H9 (cell line): ENCODE measurements at regions not wholly inside any gene's neighbourhood (a gene's known extent, or its start where the extent isn't known, plus 50 kb on each side); places are given as distances from the start of the nearest gene placed in this dataset.
"Not testable (repeated sequence)": the region's sequence is repeated elsewhere in the genome, so short reads cannot be mapped to it uniquely, and the experiment has no call there.

Source experiments
- DNase-seq: peaks from one replicate; pipeline ENCODE4 v3.0.0-alpha.2; 2017
- H2AFZ ChIP-seq: one replicate; pipeline ENCODE4 v1.6.1; 2013; ENCODE audit warnings: mild to moderate bottlenecking, low read length, control low read depth, moderate library complexity
- H2AK5ac ChIP-seq: 2 replicates; pipeline ENCODE4 v1.6.1; 2013; ENCODE audit warnings: low read length, control low read depth, mixed read lengths; ENCODE audit not compliant: insufficient read length
- H2BK120ac ChIP-seq: one replicate; pipeline ENCODE4 v1.6.1; 2013; ENCODE audit warnings: low read depth, mild to moderate bottlenecking, low read length, control low read depth, inconsistent platforms; ENCODE audit not compliant: poor library complexity, severe bottlenecking
- H2BK12ac ChIP-seq: 2 replicates; pipeline ENCODE4 v1.6.1; 2013; ENCODE audit warnings: low read length, control low read depth, mixed read lengths, low read depth; ENCODE audit not compliant: insufficient read length
- H2BK15ac ChIP-seq: 2 replicates; pipeline ENCODE4 v1.6.1; 2013; ENCODE audit warnings: low read depth, low read length, control low read depth
- H2BK20ac ChIP-seq: one replicate; pipeline ENCODE4 v1.6.1; 2013; ENCODE audit warnings: low read depth, mild to moderate bottlenecking, low read length, control low read depth, inconsistent platforms; ENCODE audit not compliant: poor library complexity, severe bottlenecking
- H2BK5ac ChIP-seq: 2 replicates; pipeline ENCODE4 v1.6.1; 2013; ENCODE audit warnings: low read length, control low read depth, mixed read lengths; ENCODE audit not compliant: insufficient read length
- H3K14ac ChIP-seq: 2 replicates; pipeline ENCODE4 v1.6.1; 2013; ENCODE audit warnings: low read length, control low read depth; ENCODE audit not compliant: insufficient read depth
- H3K18ac ChIP-seq: 2 replicates; pipeline ENCODE4 v1.6.1; 2013; ENCODE audit warnings: low read depth, mild to moderate bottlenecking, mixed read lengths, low read length, control low read depth; ENCODE audit not compliant: insufficient read length
- H3K23ac ChIP-seq: 2 replicates; pipeline ENCODE4 v1.6.1; 2013; ENCODE audit warnings: low read length, control low read depth, mixed read lengths, low read depth; ENCODE audit not compliant: insufficient read length
- H3K23me2 ChIP-seq: 2 replicates; pipeline ENCODE4 v1.6.1; 2013; ENCODE audit warnings: low read depth, mild to moderate bottlenecking, mixed read lengths, low read length, control low read depth; ENCODE audit not compliant: insufficient read length, poor library complexity, severe bottlenecking
- H3K27ac ChIP-seq: 2 replicates; pipeline ENCODE4 v1.5.1; 2013; ENCODE audit warnings: low read length, control low read depth, mixed read lengths, low read depth; ENCODE audit not compliant: insufficient read length
- H3K27me3 ChIP-seq: 2 replicates; pipeline ENCODE4 v1.6.1; 2013; ENCODE audit warnings: low read length, control low read depth, inconsistent platforms; ENCODE audit not compliant: insufficient read depth
- H3K4ac ChIP-seq: 2 replicates; pipeline ENCODE4 v1.6.1; 2013; ENCODE audit warnings: low read depth, mild to moderate bottlenecking, control low read depth, inconsistent platforms, low read length, moderate library complexity
- H3K4me1 ChIP-seq: 2 replicates; pipeline ENCODE4 v1.6.1; 2013; ENCODE audit warnings: low read length, control low read depth, inconsistent platforms; ENCODE audit not compliant: insufficient read depth
- H3K4me2 ChIP-seq: 2 replicates; pipeline ENCODE4 v1.6.1; 2013; ENCODE audit warnings: low read length, control low read depth, mixed read lengths; ENCODE audit not compliant: insufficient read length, insufficient read depth
- H3K56ac ChIP-seq: 2 replicates; pipeline ENCODE4 v1.6.1; 2013; ENCODE audit warnings: low read depth, mild to moderate bottlenecking, mixed read lengths, low read length, control low read depth; ENCODE audit not compliant: insufficient read length
- H3K79me1 ChIP-seq: 2 replicates; pipeline ENCODE4 v1.6.1; 2013; ENCODE audit warnings: low read depth, mild to moderate bottlenecking, moderate library complexity, low read length, control low read depth, inconsistent platforms; ENCODE audit not compliant: insufficient read depth, poor library complexity, severe bottlenecking
- H3K79me2 ChIP-seq: 2 replicates; pipeline ENCODE4 v1.6.1; 2013; ENCODE audit warnings: low read length, control low read depth, inconsistent platforms; ENCODE audit not compliant: insufficient read depth
- H3K9ac ChIP-seq: 2 replicates; pipeline ENCODE4 v1.6.1; 2013; ENCODE audit warnings: low read length, control low read depth, mixed read lengths; ENCODE audit not compliant: insufficient read length; ENCODE audit errors: extremely low read depth
- H3K9me3 ChIP-seq: one replicate; pipeline ENCODE4 v1.6.1; 2013; ENCODE audit warnings: low read depth, low read length, inconsistent platforms; ENCODE audit not compliant: control insufficient read depth
- H3T11ph ChIP-seq: one replicate; pipeline ENCODE4 v1.6.1; 2013; ENCODE audit warnings: mild to moderate bottlenecking, low read length, control low read depth, inconsistent platforms
- H4K20me1 ChIP-seq: one replicate; pipeline ENCODE4 v1.6.1; 2013; ENCODE audit not compliant: control insufficient read depth, insufficient read length, insufficient read depth
- H4K5ac ChIP-seq: 2 replicates; pipeline ENCODE4 v1.6.1; 2013; ENCODE audit warnings: low read depth, mild to moderate bottlenecking, mixed read lengths, low read length, control low read depth; ENCODE audit not compliant: insufficient read length
- H4K8ac ChIP-seq: replicated peaks from 2 replicates; pipeline ENCODE4 v1.6.1; 2013; ENCODE audit warnings: low read length, control low read depth, mixed read lengths, low read depth; ENCODE audit not compliant: insufficient read length
- H4K91ac ChIP-seq: 2 replicates; pipeline ENCODE4 v1.6.1; 2013; ENCODE audit warnings: low read depth, mild to moderate bottlenecking, moderate library complexity, mixed read lengths, low read length, control low read depth; ENCODE audit not compliant: insufficient read length
- H3K27ac Mint-ChIP-seq, 3 experiments: 2 replicates in 2 of 3; 3 replicates in 1 of 3; pipeline ENCODE4 v1.8.0; 2020 to 2021; ENCODE audit warnings: mixed read lengths in 3 of 3, mild to moderate bottlenecking in 1 of 3, moderate library complexity in 1 of 3
- H3K27me3 Mint-ChIP-seq: 2 replicates; pipeline ENCODE4 v1.8.0; 2021; ENCODE audit warnings: low read depth, mild to moderate bottlenecking, moderate library complexity, mixed read lengths
- H3K36me3 Mint-ChIP-seq, 3 experiments: 2 replicates in 2 of 3; 3 replicates in 1 of 3; pipeline ENCODE4 v1.8.0; 2020 to 2021; ENCODE audit warnings: low read depth in 3 of 3, mixed read lengths in 3 of 3; ENCODE audit not compliant: insufficient read depth in 1 of 3
- H3K4me1 Mint-ChIP-seq, 2 experiments: 2 replicates each; pipeline ENCODE4 v1.8.0; 2020; ENCODE audit warnings: mixed read lengths in 2 of 2
- H3K4me3 Mint-ChIP-seq, 2 experiments: 2 replicates in 1 of 2; 3 replicates in 1 of 2; pipeline ENCODE4 v1.8.0; 2020 to 2021; ENCODE audit warnings: mild to moderate bottlenecking in 2 of 2, mixed read lengths in 2 of 2, moderate library complexity in 1 of 2
- H3K9me3 Mint-ChIP-seq, 2 experiments: 2 replicates in 1 of 2; 3 replicates in 1 of 2; pipeline ENCODE4 v1.8.0; 2020; ENCODE audit warnings: mild to moderate bottlenecking in 2 of 2, mixed read lengths in 2 of 2, moderate library complexity in 1 of 2
- WGBS: extraction: QIAGEN DNeasy Blood & Tissue Kit; methylation state at CpG from one replicate; pipeline ENCODE4 v1.1.7; 2013; ENCODE audit warnings: missing lambda C conversion rate, low lambda C conversion rate, mixed read lengths; ENCODE audit not compliant: insufficient read length; ENCODE audit errors: extremely low coverage; 5-methylcytosine and 5-hydroxymethylcytosine counted together
- TF ChIP-seq, protein P1 (sequence below): fragments of 200-600 bp; sonication (generic); conservative IDR thresholded peaks from 3 replicates; pipeline ENCODE4 v1.8.0; 2021; ENCODE audit warnings: antibody characterized with exemption, mild to moderate bottlenecking

DNA sequence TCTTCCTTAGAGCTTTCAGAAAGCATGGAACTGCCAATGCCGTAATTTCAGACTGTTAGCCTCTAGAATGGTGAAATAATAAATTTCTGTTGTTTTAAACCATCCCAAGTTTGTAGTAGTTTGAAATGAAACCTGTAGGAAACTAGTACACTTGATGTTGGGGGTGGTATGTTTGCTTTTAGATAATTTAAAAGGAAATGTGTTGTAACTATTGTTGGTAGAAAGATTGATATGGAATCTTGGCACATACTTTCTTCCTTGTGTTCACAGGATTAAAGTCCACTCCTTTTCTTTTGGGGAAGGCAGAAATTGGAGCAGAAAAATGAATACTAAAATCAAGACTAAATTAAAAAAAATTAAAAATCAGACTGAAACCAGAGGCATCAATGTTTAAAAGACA lies 66.0 kb upstream of the ARRDC3 start:
- no peak overlapping the region for H3K27ac ChIP-seq
- no peak overlapping the region for H2BK15ac ChIP-seq
- DNase-seq: no peak
- H2BK5ac ChIP-seq: no peak overlapping the region
- H4K20me1 ChIP-seq: no peaks in the 10 kb centered on the region
- no peak overlapping the region for H3K18ac ChIP-seq
- TF ChIP-seq, protein P1, sequence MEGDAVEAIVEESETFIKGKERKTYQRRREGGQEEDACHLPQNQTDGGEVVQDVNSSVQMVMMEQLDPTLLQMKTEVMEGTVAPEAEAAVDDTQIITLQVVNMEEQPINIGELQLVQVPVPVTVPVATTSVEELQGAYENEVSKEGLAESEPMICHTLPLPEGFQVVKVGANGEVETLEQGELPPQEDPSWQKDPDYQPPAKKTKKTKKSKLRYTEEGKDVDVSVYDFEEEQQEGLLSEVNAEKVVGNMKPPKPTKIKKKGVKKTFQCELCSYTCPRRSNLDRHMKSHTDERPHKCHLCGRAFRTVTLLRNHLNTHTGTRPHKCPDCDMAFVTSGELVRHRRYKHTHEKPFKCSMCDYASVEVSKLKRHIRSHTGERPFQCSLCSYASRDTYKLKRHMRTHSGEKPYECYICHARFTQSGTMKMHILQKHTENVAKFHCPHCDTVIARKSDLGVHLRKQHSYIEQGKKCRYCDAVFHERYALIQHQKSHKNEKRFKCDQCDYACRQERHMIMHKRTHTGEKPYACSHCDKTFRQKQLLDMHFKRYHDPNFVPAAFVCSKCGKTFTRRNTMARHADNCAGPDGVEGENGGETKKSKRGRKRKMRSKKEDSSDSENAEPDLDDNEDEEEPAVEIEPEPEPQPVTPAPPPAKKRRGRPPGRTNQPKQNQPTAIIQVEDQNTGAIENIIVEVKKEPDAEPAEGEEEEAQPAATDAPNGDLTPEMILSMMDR: no peak
- no peak overlapping the region for H3K56ac ChIP-seq
- H4K5ac ChIP-seq: no peak overlapping the region
- no peaks in the 10 kb centered on the region for H3K9me3 ChIP-seq
- no peaks in the 10 kb centered on the region for H3K79me2 ChIP-seq
- no peak overlapping the region for H4K8ac ChIP-seq
- H3T11ph ChIP-seq: no peak overlapping the region
- WGBS: no CpG with 5 or more reads among the region's 1 CpG
- Mint-ChIP-seq H3K27ac (no peak overlapping the region), H3K4me3 (no peak overlapping the region), H3K36me3 (no peaks in the 10 kb centered on the region; a peak in 1 of 7 replicates), H3K4me1 (peaks cover 10 to 11% of the 10 kb centered on the region in 2 experiments), H3K27me3 (no peaks in the 10 kb centered on the region), H3K9me3 (no peaks in the 10 kb centered on the region)
- H2BK12ac ChIP-seq: no peak overlapping the region
- H2AK5ac ChIP-seq: no peak overlapping the region
- H3K27me3 ChIP-seq: no peaks in the 10 kb centered on the region
- H4K91ac ChIP-seq: no peak overlapping the region
- H2BK20ac ChIP-seq: no peak overlapping the region
- no peak overlapping the region for H2BK120ac ChIP-seq
- no peak overlapping the region for H3K14ac ChIP-seq
- peaks cover under 1% of the 10 kb centered on the region; the same call in 1 of the 2 replicates for H3K4me1 ChIP-seq
- H3K23me2 ChIP-seq: no peaks in the 10 kb centered on the region
- no peak overlapping the region for H2AFZ ChIP-seq
- H3K4me2 ChIP-seq: no peak overlapping the region
- no peak overlapping the region for H3K9ac ChIP-seq
- no peak overlapping the region for H3K23ac ChIP-seq
- H3K4ac ChIP-seq: no peak overlapping the region
- H3K79me1 ChIP-seq: no peaks in the 10 kb centered on the region

DNA sequence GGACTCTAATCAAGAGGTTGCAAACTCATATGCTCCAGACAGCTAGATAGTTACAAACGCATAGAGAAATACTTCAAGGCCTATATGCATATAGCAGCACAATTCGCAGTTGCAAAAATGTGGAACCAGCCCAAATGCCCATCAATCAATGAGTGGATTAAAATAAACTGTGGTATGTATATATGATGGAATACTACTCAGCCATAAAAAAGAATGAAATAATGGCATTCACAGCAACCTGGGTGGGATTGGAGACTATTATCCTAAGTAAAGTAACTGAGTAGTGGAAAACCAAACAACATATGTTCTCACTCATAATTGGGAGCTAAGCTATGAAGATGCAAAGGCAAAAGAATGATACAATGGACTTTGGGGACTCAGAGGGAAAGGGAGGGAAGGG lies 65.0 kb upstream of the ARRDC3 start:
- not testable (repeated sequence) for H3K79me2 ChIP-seq, H4K8ac ChIP-seq, H3K9me3 Mint-ChIP-seq, H3K4me2 ChIP-seq, H3K56ac ChIP-seq, H3K9me3 ChIP-seq, H3K27me3 Mint-ChIP-seq, H3K27ac ChIP-seq, DNase-seq, H3K18ac ChIP-seq, H2BK5ac ChIP-seq, H3K27me3 ChIP-seq, H3K4ac ChIP-seq, H2BK15ac ChIP-seq, H4K5ac ChIP-seq, H3K23ac ChIP-seq, H4K20me1 ChIP-seq, H3K4me3 Mint-ChIP-seq, H3T11ph ChIP-seq, H3K14ac ChIP-seq, H2BK12ac ChIP-seq, H3K79me1 ChIP-seq, H3K36me3 Mint-ChIP-seq, H2BK120ac ChIP-seq, H2AFZ ChIP-seq, H3K4me1 ChIP-seq, H3K23me2 ChIP-seq, H4K91ac ChIP-seq, H3K9ac ChIP-seq, H3K27ac Mint-ChIP-seq, H2BK20ac ChIP-seq, H2AK5ac ChIP-seq
- no CpG with 5 or more reads among the region's 2 CpGs for WGBS
- H3K4me1 Mint-ChIP-seq: peaks cover 14 to 15% of the 10 kb centered on the region in 2 experiments
